ENCODE measurements at regions not wholly inside any gene's neighbourhood (a gene's known extent, or its start where the extent isn't known, plus 50 kb on each side); places are given as distances from the start of the nearest gene placed in this dataset.

- Histone ChIP-seq H3K36me3 (replicated peaks in 1 of 2) (no peaks in the 10 kb centered on the region), H3K4me1 (replicated peaks in 1 of 2) (no peaks in the 10 kb centered on the region), H3K27ac (no peak overlapping the region), H3K27me3 (no peaks in the 10 kb centered on the region), H3K4me3 (no peak overlapping the region), H3K9me3 (replicated peaks in 1 of 3) (no peaks in the 10 kb centered on the region)
- WGBS, 4 donors = 45 to 48% (median 46%) methylated on average over 3 of the region's 3 CpGs
- intact Hi-C loops (cut with DNase I) = no loop called here
- TF ChIP-seq POLR2A (IDR thresholded peaks at IDR 0.05) (no peak), CTCF (IDR thresholded peaks at IDR 0.05) (no peak)
- DNase-seq = no peak
Observed at GRCh38 chr3:74789111-74789510, 174.7 kb upstream of the CNTN3 start.

GRCh38 chr3:74787011-74787410 lies 172.6 kb upstream of the CNTN3 start:
- intact Hi-C loops (cut with DNase I) = no loop called here
- H3K27ac ChIP-seq = no peak overlapping the region
- DNase-seq = no peak
- H3K36me3 ChIP-seq (replicated peaks in 1 of 2) = no peaks in the 10 kb centered on the region
- TF ChIP-seq POLR2A (IDR thresholded peaks at IDR 0.05) (no peak), CTCF (IDR thresholded peaks at IDR 0.05) (no peak)
- H3K9me3 ChIP-seq (replicated peaks in 1 of 3) = no peaks in the 10 kb centered on the region
- H3K27me3 ChIP-seq = no peaks in the 10 kb centered on the region
- no peaks in the 10 kb centered on the region for H3K4me1 ChIP-seq (replicated peaks in 1 of 2)
- no peak overlapping the region for H3K4me3 ChIP-seq

- no peak overlapping the region for H3K4me3 ChIP-seq
- WGBS, 4 donors = 70 to 84% (median 76%) methylated on average over 2 of the region's 2 CpGs
- DNase-seq = no peak
- intact Hi-C loops (cut with DNase I) = no loop called here
- no peaks in the 10 kb centered on the region for H3K4me1 ChIP-seq (replicated peaks in 1 of 2)
- H3K9me3 ChIP-seq (replicated peaks in 1 of 3) = no peaks in the 10 kb centered on the region
- TF ChIP-seq POLR2A (IDR thresholded peaks at IDR 0.05) = no peak
- TF ChIP-seq CTCF (IDR thresholded peaks at IDR 0.05) = no peak
- H3K27me3 ChIP-seq = no peaks in the 10 kb centered on the region
- H3K36me3 ChIP-seq (replicated peaks in 1 of 2) = no peaks in the 10 kb centered on the region
- H3K27ac ChIP-seq = no peak overlapping the region
Observed at GRCh38 chr3:74771401-74771800, 156.9 kb upstream of the CNTN3 start.

- Histone ChIP-seq H3K27ac (no peak overlapping the region), H3K4me3 (no peak overlapping the region), H3K9me3 (replicated peaks in 1 of 3) (no peaks in the 10 kb centered on the region), H3K36me3 (replicated peaks in 1 of 2) (no peaks in the 10 kb centered on the region), H3K27me3 (no peaks in the 10 kb centered on the region), H3K4me1 (replicated peaks in 1 of 2) (no peaks in the 10 kb centered on the region)
- intact Hi-C loops (cut with DNase I) = no loop called here
- WGBS, 4 donors = 33 to 55% (median 43%) methylated on average over 1 of the region's 1 CpG
- DNase-seq = no peak
- no peak for TF ChIP-seq CTCF (IDR thresholded peaks at IDR 0.05)
- no peak for TF ChIP-seq POLR2A (IDR thresholded peaks at IDR 0.05)
Observed at GRCh38 chr3:74768010-74768409, 153.6 kb upstream of the CNTN3 start.

Data from adrenal gland (tissue), 9 donors.